PFSK-1 (cell line): ENCODE measurements at regions not wholly inside any gene's neighbourhood (a gene's known extent, or its start where the extent isn't known, plus 50 kb on each side); places are given as distances from the start of the nearest gene placed in this dataset.

Source experiments
- FOXP2 ChIP-seq: optimal IDR thresholded peaks from 2 replicates; pipeline ENCODE3; 2011; ENCODE audit warnings: borderline replicate concordance, control low read depth, inconsistent platforms; ENCODE audit not compliant: insufficient read depth; ENCODE audit errors: extremely low read length, extremely low read depth
- POLR2AphosphoS5 ChIP-seq: IDR thresholded peaks from 2 replicates; pipeline ENCODE4 v1.6.1; 2012; ENCODE audit warnings: low read depth, mild to moderate bottlenecking, control low read depth, low read length, moderate library complexity
- REST ChIP-seq, 2 experiments: IDR thresholded peaks; 2 replicates each; pipeline versions ENCODE4 v1.6.1 to v1.8.0; 2011 to 2012; ENCODE audit warnings: low read depth in 2 of 2, low read length in 2 of 2, control low read depth in 1 of 2, inconsistent platforms in 1 of 2, mild to moderate bottlenecking in 1 of 2, moderate library complexity in 1 of 2; ENCODE audit not compliant: insufficient read depth in 1 of 2
- SIN3A ChIP-seq: IDR thresholded peaks from 2 replicates; pipeline ENCODE4 v1.6.1; 2012; ENCODE audit warnings: mild to moderate bottlenecking, low read length, moderate library complexity, borderline replicate concordance; ENCODE audit not compliant: insufficient read depth
- TAF1 ChIP-seq: IDR thresholded peaks from 2 replicates; pipeline ENCODE4 v1.6.1; 2012; ENCODE audit warnings: low read length, control low read depth, borderline replicate concordance; ENCODE audit not compliant: insufficient read depth

DNA sequence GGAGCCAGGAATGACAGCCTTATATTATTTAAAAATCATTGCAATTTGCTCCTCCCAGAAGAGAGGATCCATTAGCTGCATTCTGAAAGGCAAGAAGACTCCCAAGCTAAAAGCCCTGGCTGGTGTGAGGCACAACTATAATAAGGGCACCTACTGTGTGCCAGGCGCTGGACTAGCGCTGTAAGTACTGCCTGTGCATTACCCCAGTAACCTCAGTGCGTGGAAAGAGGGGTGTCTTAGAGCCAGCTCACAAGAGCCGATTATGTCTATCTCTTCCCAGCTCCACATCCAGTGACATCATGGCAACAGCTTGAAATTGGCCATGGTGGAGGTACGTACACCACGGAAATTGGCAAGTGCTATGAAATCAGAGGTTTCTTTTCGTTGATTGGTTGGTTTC is 141.7 kb upstream of the IRF2BP2 start:
- no peak for TF ChIP-seq SIN3A
- no peak for TF ChIP-seq POLR2AphosphoS5
- TF ChIP-seq REST (IDR thresholded peaks at IDR 0.05; ENCODE audit: insufficient read depth in 1 of 2, low read depth in 2 of 2, low read length in 2 of 2) = no peak
- no peak for TF ChIP-seq FOXP2
- no peak for TF ChIP-seq TAF1

- TF ChIP-seq SIN3A (no peak), POLR2AphosphoS5 (no peak)
These were observed 141.1 kb upstream of the IRF2BP2 start for GRCh38 chr1:234750922-234751627.

DNA sequence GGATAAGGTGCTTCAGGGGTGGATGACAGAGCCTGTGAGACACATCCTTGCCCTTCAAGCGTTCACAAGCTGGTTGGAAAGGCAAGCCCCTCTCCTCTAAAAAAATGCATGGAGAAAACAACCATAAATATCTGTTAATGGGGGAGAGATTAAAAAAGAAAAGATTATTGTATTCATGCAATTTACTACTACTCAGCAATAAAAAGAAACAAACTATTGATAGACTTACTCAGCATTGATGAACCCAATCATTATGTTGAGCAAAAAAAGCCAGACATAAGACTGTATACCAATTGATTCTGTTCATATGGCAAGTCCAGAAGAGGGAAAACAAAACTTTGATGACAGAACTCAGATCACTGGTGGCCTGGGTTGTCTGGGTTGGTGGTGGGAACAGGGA is 138.7 kb upstream of the IRF2BP2 start:
- TF ChIP-seq POLR2AphosphoS5 (no peak), TAF1 (no peak), SIN3A (no peak), FOXP2 (no peak), REST (IDR thresholded peaks at IDR 0.05; ENCODE audit: insufficient read depth in 1 of 2, low read depth in 2 of 2, low read length in 2 of 2) (no peak)

DNA sequence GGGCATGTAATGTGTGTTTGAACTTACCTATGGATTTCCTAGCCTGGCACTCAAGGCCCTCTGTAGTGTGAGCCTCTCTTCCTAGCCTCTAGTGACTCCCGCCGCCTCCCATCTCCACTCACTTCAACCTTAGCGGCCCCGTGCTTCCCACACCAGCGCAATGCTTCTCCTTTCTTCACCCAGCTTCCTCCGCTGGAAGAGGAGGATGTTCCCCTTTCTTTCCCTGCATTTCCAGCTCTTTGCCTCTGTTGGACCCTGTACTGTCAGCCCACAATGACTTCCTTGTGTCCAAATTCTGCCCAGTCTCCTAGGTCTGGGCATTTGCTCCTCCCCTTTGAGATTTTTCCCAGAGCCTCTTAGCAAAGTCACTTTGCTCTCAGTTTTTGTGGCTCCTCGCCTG is 138.1 kb upstream of the IRF2BP2 start:
- TF ChIP-seq FOXP2 (no peak), TAF1 (no peak)

DNA sequence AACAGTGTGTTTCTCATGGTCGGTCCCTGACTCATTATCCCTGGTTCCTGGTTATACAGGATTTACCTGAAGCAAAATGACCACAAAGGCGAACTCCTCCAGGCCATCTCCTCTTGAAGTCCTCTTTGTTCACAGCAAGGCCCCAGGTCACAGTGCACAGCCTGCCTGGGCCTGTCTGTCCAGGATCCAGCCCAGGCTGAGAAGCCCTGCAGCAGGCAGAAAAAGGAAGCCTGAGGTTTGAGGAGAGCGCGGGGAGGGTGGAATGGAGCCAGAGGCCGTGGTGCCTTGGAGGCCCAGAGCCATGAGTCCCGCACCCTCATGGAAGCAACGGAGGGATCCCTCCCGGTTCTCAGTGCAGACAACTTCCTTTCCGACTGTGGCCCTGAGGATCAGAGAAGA is 136.8 kb upstream of the IRF2BP2 start:
- TF ChIP-seq FOXP2 (no peak), SIN3A (no peak), POLR2AphosphoS5 (no peak), TAF1 (no peak), REST (IDR thresholded peaks at IDR 0.05; ENCODE audit: insufficient read depth in 1 of 2, low read depth in 2 of 2, low read length in 2 of 2) (no peak)

DNA sequence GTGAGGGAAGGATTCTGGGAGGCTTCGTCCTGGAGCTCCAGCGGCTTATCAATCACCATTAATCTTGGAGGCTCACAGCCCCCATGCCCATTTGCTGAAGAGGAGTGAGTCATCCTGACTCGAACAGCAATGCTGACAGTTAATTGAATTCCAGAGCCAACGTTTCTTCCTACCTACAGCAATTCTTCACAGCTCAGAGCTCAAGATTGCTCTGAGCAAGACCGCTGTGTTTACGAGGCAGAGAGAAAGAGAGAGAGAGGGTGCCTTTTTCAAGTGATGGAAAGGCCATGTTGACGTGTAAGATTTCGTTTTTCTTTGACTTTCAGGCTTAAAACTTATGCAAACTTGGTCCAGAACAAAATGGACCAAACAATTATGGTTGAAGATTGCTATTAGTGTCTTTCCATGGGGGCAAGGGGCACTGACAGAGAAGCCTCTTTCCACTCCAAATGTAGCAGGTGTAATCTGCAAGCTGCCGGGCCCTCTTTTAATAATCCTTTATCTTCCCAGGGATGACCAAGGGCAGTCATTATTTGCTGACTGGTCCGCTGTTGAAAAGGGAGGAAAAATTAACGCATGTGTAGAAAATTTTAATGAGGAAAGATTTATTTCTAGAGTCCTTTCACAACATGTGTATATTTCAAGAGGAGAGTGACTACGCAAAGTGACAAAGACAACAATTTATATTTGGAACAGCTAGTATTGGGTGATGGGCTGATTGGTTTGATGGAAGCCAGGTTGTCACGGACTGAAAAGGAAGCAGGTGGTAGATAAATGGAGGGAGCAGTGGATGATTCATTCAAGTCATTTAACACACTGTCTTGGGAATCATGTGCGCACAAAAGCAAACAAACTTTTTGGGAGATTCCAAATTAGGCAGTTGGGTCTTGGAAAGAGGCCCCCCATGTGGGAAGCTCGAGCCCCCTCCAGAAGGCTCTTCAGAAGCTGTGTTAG is 136.1 kb upstream of the IRF2BP2 start:
- no peak for TF ChIP-seq POLR2AphosphoS5
- no peak for TF ChIP-seq TAF1
- TF ChIP-seq REST (IDR thresholded peaks at IDR 0.05; ENCODE audit: insufficient read depth in 1 of 2, low read depth in 2 of 2, low read length in 2 of 2) = peak in 1 of 2 experiments; percentile 35; a peak in 1 of 4 replicates
- TF ChIP-seq SIN3A = peak; percentile 62; the same call in 1 of the 2 replicates
